ENCODE measurements at regions not wholly inside any gene's neighbourhood (a gene's known extent, or its start where the extent isn't known, plus 50 kb on each side); places are given as distances from the start of the nearest gene placed in this dataset.

GRCh38 chr9:36755019-36755418 lies 182.3 kb downstream of the MELK start:
- Histone ChIP-seq H3K4me3 (no peak overlapping the region), H3K36me3 (no peaks in the 10 kb centered on the region), H3K27ac (no peak overlapping the region), H3K9me3 (no peaks in the 10 kb centered on the region), H3K4me1 (no peaks in the 10 kb centered on the region), H3K27me3 (peaks cover 0 to 79% (median 0%) of the 10 kb centered on the region in 4 donors)
- 62 to 72% methylated on average over 1 to 2 of the region's 2 CpGs for WGBS, 2 donors
- TF ChIP-seq POLR2A (IDR thresholded peaks at IDR 0.05) (no peak), CTCF (IDR thresholded peaks at IDR 0.05) (no peak)
- DNase-seq = no peak
- intact Hi-C loops (cut with DNase I) = no loop called here

- Histone ChIP-seq H3K4me3 (no peak overlapping the region), H3K4me1 (no peaks in the 10 kb centered on the region), H3K36me3 (no peaks in the 10 kb centered on the region), H3K27ac (no peak overlapping the region), H3K9me3 (no peaks in the 10 kb centered on the region), H3K27me3 (peaks cover 0 to 90% (median 0%) of the 10 kb centered on the region in 4 donors)
- DNase-seq = no peak
- TF ChIP-seq CTCF (IDR thresholded peaks at IDR 0.05) (no peak), POLR2A (IDR thresholded peaks at IDR 0.05) (no peak)
- 27 to 34% methylated on average over 2 to 4 of the region's 4 CpGs for WGBS, 2 donors
- intact Hi-C loops (cut with DNase I) = no loop called here
Observed at GRCh38 chr9:36759141-36759540, 186.4 kb downstream of the MELK start.

- DNase-seq = no peak
- WGBS, 2 donors = 57 to 85% methylated on average over 3 to 4 of the region's 4 CpGs
- H3K9me3 ChIP-seq = no peaks in the 10 kb centered on the region
- no peak overlapping the region for H3K27ac ChIP-seq
- intact Hi-C loops (cut with DNase I) = no loop called here
- peaks cover 0 to 3% (median 0%) of the 10 kb centered on the region in 3 donors for H3K4me1 ChIP-seq
- TF ChIP-seq POLR2A (IDR thresholded peaks at IDR 0.05) = no peak
- no peak for TF ChIP-seq CTCF (IDR thresholded peaks at IDR 0.05)
- H3K36me3 ChIP-seq = no peaks in the 10 kb centered on the region
- H3K4me3 ChIP-seq = no peak overlapping the region
- peaks cover 0 to 91% (median 0%) of the 10 kb centered on the region in 4 donors for H3K27me3 ChIP-seq
Observed at GRCh38 chr9:36759976-36760375, 187.3 kb downstream of the MELK start.

- 66 to 73% methylated on average over 13 of the region's 14 CpGs for WGBS, 2 donors
- Histone ChIP-seq H3K9me3 (no peaks in the 10 kb centered on the region), H3K4me3 (no peak overlapping the region), H3K36me3 (no peaks in the 10 kb centered on the region), H3K4me1 (peaks cover 0 to 11% (median 0%) of the 10 kb centered on the region in 3 donors), H3K27me3 (peaks cover 0 to 87% (median 0%) of the 10 kb centered on the region in 4 donors), H3K27ac (no peak overlapping the region)
- intact Hi-C loops (cut with DNase I) = no loop called here
- no peak for TF ChIP-seq CTCF (IDR thresholded peaks at IDR 0.05)
- no peak for TF ChIP-seq POLR2A (IDR thresholded peaks at IDR 0.05)
- DNase-seq = no peak
Observed at GRCh38 chr9:36760667-36761420, 188.1 kb downstream of the MELK start.

GRCh38 chr9:36762958-36763357 lies 190.3 kb downstream of the MELK start:
- TF ChIP-seq CTCF (IDR thresholded peaks at IDR 0.05) = no peak
- TF ChIP-seq POLR2A (IDR thresholded peaks at IDR 0.05) = no peak
- Histone ChIP-seq H3K27me3 (peaks cover 0 to 84% (median 0%) of the 10 kb centered on the region in 4 donors), H3K4me3 (no peak overlapping the region), H3K4me1 (peaks cover 0 to 16% (median 0%) of the 10 kb centered on the region in 3 donors), H3K36me3 (no peaks in the 10 kb centered on the region), H3K9me3 (no peaks in the 10 kb centered on the region), H3K27ac (no peak overlapping the region)
- intact Hi-C loops (cut with DNase I) = no loop called here
- WGBS, 2 donors = 38 to 70% methylated on average over 2 to 3 of the region's 10 CpGs
- DNase-seq = no peak

All from esophagus squamous epithelium (tissue), 5 donors.